ENCODE measurements at regions not wholly inside any gene's neighbourhood (a gene's known extent, or its start where the extent isn't known, plus 50 kb on each side); places are given as distances from the start of the nearest gene placed in this dataset.

GRCh38 chr4:28759064-28759463 is 1898.4 kb downstream of the STIM2 start:
- H3K27ac ChIP-seq = no peak overlapping the region
- no peaks in the 10 kb centered on the region for H3K9me3 ChIP-seq
- H3K36me3 ChIP-seq (replicated peaks in 1 of 2; ENCODE audit: insufficient read depth in 1 of 2, low read depth in 2 of 2) = no peaks in the 10 kb centered on the region
- TF ChIP-seq POLR2A (IDR thresholded peaks at IDR 0.05) (no peak), CTCF (IDR thresholded peaks at IDR 0.05) (no peak)
- DNase-seq (no peak), ATAC-seq (no peak)
- no peaks in the 10 kb centered on the region for H3K27me3 ChIP-seq
- intact Hi-C loops (cut with DNase I) = no loop called here
- no peaks in the 10 kb centered on the region for H3K4me1 ChIP-seq
- H3K4me3 ChIP-seq = no peak overlapping the region

- ATAC-seq (no peak), DNase-seq (no peak)
- Histone ChIP-seq H3K9me3 (no peaks in the 10 kb centered on the region), H3K27me3 (no peaks in the 10 kb centered on the region), H3K36me3 (replicated peaks in 1 of 2; ENCODE audit: insufficient read depth in 1 of 2, low read depth in 2 of 2) (no peaks in the 10 kb centered on the region), H3K4me3 (no peak overlapping the region), H3K27ac (no peak overlapping the region), H3K4me1 (no peaks in the 10 kb centered on the region)
- intact Hi-C loops (cut with DNase I) = no loop called here
- TF ChIP-seq CTCF (IDR thresholded peaks at IDR 0.05) = no peak
- no peak for TF ChIP-seq POLR2A (IDR thresholded peaks at IDR 0.05)
- WGBS, 2 donors = 72 to 82% methylated on average over 6 of the region's 6 CpGs
These were observed 1899.4 kb downstream of the STIM2 start for GRCh38 chr4:28760003-28760402.

- Histone ChIP-seq H3K27me3 (no peaks in the 10 kb centered on the region), H3K36me3 (replicated peaks in 1 of 2; ENCODE audit: insufficient read depth in 1 of 2, low read depth in 2 of 2) (no peaks in the 10 kb centered on the region), H3K27ac (no peak overlapping the region), H3K4me3 (no peak overlapping the region), H3K9me3 (no peaks in the 10 kb centered on the region), H3K4me1 (no peaks in the 10 kb centered on the region)
- ATAC-seq (no peak), DNase-seq (no peak)
- TF ChIP-seq CTCF (IDR thresholded peaks at IDR 0.05) = no peak
- WGBS, 2 donors = 85 to 86% methylated on average over 1 of the region's 1 CpG
- intact Hi-C loops (cut with DNase I) = no loop called here
These were observed 1911.4 kb downstream of the STIM2 start for GRCh38 chr4:28772066-28772465.

GRCh38 chr4:28772788-28773187 is 1912.1 kb downstream of the STIM2 start:
- TF ChIP-seq CTCF (IDR thresholded peaks at IDR 0.05) = no peak
- no peak for TF ChIP-seq POLR2A (IDR thresholded peaks at IDR 0.05)
- WGBS, 2 donors = 53 to 60% methylated on average over 2 of the region's 2 CpGs
- DNase-seq (no peak), ATAC-seq (no peak)
- Histone ChIP-seq H3K4me1 (no peaks in the 10 kb centered on the region), H3K36me3 (replicated peaks in 1 of 2; ENCODE audit: insufficient read depth in 1 of 2, low read depth in 2 of 2) (no peaks in the 10 kb centered on the region), H3K9me3 (no peaks in the 10 kb centered on the region), H3K27me3 (no peaks in the 10 kb centered on the region), H3K4me3 (no peak overlapping the region), H3K27ac (no peak overlapping the region)
- intact Hi-C loops (cut with DNase I) = no loop called here

- H3K4me1 ChIP-seq = no peaks in the 10 kb centered on the region
- H3K27me3 ChIP-seq = no peaks in the 10 kb centered on the region
- DNase-seq (no peak), ATAC-seq (no peak)
- intact Hi-C loops (cut with DNase I) = no loop called here
- H3K27ac ChIP-seq = no peak overlapping the region
- WGBS, 2 donors = 34 to 39% methylated on average over 2 of the region's 2 CpGs
- no peaks in the 10 kb centered on the region for H3K9me3 ChIP-seq
- no peaks in the 10 kb centered on the region for H3K36me3 ChIP-seq (replicated peaks in 1 of 2; ENCODE audit: insufficient read depth in 1 of 2, low read depth in 2 of 2)
- no peak for TF ChIP-seq CTCF (IDR thresholded peaks at IDR 0.05)
- TF ChIP-seq POLR2A (IDR thresholded peaks at IDR 0.05) = no peak
- no peak overlapping the region for H3K4me3 ChIP-seq
These were observed 1913.7 kb downstream of the STIM2 start for GRCh38 chr4:28774344-28774743.

Measured in body of pancreas (tissue), 4 donors.